HG03064 (cell line): ENCODE measurements at regions not wholly inside any gene's neighbourhood (a gene's known extent, or its start where the extent isn't known, plus 50 kb on each side); places are given as distances from the start of the nearest gene placed in this dataset.

Experiments used
- ATAC-seq: cut with Tn5 transposase; IDR thresholded peaks from one replicate; pipeline ENCODE4 v1.9.1; 2021; ENCODE audit warnings: low read depth; ENCODE audit not compliant: unreplicated experiment

DNA sequence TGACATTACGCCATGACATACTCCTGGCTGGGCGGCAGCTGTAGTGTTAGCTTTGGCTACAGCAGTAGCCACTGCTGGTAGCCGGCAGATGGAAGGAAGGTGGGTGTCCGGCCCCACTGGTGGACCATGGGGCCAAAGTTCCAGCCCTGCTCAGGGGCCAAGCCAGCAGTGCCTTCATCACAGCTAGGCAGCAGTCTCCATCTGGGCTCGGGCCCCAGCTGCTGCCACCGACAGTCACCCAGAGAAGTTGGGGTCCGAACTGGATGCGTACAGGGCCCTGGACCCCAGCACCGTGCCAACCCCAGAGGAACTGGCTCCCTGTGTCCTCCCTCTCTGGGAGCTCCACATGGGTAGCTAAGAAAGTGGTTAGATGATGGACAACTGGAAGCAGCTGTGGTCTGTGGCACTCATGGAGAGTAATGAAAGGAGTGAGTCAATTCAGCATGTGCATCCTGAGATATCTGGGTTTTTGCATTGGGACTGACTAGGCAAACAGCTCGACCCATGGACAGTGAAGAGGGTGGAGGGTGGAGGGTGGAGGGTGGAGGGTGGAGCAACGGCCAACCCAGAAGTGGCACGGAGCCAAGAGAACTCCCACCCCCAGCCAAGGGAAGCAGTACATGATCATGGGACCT is 366.6 kb upstream of the GRIA3 start:
- no peak for ATAC-seq

DNA sequence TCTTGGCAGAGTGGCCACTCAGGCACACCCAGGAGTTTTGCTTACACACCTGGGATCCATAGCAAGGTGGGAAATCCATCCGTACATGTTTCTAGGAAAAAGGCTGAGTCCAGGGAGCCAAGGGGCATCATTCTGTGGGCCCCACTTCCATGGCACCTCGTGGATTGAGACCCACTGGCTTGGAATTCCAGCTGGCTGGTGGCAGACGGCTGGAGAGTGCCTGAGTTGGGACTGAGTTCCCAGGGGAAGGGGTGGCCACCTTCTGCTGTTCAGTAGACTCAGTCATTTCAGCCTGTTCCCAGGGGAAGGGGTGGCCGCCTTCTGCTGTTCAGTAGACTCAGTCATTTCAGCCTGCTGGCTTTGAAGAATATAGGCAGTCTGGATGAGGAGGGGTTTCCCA is 366.0 kb upstream of the GRIA3 start:
- ATAC-seq, result no peak

DNA sequence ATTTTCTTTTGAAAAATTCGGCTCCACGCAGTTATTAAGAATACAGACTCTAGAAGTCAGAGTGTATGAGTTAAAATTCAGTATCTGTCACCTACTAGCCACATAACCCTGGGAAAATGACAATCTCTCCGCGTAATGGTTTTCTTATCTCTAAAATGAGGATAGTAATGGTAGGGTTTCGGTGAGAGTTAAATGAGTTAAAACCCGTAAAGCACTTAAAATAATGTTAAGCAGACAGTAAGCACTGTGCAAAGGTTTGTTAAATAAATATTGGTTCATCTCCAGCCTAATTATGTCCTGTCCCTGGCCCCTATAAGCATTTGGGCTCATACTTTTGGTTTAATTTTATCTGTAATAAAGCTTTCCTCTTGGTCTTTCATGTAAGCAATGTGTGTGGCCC is 350.8 kb upstream of the GRIA3 start:
- no peak for ATAC-seq

DNA sequence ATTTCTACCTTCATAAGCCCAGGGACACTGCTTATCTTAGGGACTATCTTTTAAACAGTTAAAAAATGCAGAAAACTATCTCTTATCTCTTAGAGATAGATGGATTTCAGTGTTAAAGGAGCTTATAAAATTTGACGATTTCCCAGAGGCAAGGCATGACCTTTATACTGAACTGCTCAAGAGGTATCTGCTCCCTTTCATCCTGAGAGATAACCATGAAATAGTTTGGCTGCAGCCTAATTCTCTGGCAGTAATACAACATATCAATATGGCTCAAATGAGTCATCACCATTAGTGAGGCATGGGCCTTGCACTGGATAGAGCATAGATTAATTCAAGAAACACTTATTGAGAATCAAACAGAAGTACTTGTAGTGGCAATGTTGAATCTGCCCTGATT is 348.2 kb upstream of the GRIA3 start:
- ATAC-seq, result no peak

DNA sequence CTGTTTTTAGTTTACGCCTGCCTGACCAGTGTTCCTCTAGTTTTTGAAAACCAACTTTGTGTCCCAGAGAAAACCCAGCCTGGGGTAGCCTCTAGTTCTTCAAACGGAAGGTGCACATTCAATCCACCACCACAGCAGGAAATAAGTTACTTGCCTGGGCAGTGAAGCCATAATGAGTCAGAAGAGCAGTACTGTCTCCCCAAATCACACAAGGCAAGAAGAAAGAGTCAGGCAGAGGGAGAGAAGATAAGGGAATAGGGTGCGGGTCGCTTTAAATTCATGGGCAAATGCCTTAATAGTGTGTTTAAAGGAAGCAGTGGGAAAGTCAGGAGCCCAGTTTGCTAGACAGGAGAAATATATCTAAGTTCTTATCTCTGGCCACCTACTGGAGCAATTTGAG is 333.8 kb upstream of the GRIA3 start:
- no peak for ATAC-seq

DNA sequence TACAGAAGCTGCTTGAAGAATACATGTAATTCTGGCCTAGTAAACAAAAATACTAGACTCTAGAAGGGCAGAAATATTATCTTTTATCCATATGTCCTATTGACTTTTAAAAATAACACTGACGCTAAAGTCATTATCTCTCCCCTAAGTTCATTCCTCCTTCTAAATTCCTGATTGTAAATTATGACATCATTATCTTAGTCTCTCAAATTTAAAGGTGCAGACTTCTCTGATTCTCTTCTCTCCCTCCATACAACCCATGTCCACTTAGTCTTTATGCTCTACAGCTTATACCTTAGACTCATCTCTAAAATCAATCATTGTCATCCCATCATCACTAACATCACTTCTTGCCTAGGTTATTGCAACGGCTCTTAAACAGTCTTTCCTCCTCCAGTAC is 327.9 kb upstream of the GRIA3 start:
- no peak for ATAC-seq

DNA sequence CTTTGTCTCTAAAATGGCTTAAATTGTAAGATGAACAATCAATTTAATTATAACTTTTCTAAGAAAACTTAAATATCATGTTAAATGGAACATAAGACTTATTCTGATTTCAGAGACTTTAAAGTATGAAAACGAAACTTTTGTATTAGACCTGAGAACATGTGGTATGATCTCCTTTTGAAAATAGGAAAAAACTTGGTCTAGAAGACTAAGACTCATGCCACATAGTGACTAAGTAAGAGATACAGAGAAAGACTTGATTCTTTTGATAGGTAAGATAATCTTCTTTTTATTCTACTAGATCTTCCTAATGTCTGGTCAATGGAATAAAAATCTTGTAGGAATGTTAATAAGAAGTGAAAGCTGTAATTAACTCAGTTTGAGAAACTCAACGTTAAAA is 326.3 kb upstream of the GRIA3 start:
- no peak for ATAC-seq

DNA sequence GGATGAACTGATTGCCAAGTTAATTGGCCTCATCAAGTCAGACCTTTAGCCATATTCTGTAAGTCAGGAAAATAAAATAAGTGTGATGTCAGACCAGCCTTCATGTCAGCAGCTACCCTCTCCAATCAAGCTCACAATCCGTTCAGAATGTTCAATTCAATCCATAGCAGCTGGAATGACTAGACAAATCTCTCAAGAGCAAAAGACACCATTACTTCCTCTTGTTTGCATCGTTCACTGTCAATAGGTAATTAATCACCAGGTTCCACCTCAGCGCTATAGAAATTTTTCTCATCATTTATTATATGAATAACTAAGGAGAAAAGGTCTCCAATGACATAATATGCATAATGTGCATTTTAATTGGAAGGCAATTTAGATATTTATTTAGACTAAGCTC is 321.0 kb upstream of the GRIA3 start:
- no peak for ATAC-seq

DNA sequence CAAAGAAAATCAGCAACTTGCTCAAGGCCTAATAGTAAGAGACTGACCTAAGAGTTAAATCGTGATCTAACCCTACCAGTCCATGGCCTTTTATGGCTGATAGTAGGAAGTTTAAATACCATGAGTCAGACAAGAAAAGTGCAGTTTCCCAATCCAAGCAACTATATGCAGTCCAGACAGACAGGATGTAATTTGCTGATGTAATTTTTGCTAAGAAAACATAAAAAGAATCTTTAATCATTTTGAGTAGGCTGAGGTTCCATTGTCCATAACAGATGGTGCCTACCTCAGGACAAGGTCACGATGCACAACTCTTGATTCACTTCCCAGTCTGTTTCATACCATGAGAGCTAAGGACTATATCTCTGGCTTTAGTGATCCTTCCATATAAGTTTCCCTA is 317.5 kb upstream of the GRIA3 start:
- ATAC-seq, result no peak

DNA sequence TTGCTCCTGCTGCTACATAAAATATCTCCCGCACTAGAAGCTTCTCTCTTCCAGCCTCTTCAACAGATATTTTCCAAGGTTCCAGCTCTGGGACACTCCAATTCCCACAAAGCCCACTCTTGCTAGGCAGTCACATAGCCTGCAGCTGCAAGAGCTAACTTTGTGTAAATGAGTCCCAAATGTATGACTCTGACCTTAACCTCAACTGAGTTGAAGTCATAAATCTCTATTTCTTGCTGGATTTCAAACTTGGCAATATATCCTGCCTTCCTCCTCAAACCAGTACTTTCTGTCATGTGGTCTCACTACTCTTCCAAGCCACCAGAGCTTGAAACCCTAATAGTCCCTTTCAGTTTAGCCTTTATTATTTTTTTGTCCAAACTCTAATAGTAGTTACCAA is 315.4 kb upstream of the GRIA3 start:
- no peak for ATAC-seq

DNA sequence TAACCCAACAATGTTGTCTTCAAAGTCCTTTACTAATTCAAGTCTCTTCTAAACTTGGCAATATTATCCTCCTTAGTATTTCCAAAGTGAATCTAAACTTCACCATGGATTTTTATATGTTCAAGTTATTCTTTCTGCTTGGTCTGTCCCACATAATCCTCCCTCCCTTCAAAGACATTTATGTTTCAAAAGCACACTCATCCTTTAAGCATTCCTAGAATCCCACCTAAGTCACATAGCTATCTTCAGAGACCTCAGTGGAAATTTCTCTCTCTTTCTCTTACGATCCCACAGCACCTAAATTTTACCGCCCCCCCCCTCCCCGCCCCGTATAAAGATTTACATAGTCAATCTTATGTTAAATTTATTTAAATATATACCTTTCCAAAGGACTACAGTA is 314.9 kb upstream of the GRIA3 start:
- ATAC-seq, result no peak

DNA sequence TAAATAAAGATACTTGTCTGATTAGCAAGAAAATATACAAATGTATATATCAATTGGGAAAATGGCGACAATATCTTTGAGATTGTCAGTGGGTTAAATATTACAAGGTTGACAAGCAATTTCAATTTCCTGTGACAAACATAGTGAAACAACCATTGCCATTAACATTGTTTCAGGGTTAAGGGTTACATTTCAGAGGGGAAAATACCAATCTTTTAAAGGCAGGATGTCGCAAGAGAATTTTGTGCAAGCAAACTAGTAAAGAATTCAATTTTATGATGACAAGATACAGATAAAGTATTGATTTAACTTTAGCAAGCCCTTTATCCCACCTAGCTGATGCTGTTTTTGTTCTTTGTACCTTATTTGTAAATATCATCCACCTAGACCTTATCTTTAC is 305.8 kb upstream of the GRIA3 start:
- ATAC-seq, result no peak

DNA sequence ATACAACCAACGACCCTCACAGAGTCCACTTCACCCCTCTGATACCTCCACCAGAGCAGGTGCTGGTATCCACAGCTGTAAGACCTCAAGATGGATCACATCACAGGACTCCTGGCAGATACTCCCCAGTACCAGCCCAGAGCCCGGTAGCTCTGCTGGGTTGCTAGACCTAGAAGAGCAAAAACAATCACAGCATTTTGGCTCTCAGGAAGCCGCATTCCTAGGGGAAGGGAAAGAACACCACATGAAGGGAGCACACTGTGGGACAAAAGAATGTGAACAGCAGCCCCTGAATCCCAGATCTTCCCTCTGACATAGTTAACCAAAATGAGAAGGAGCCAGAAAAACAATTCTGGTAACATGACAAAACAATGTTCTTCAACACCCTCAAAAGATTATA is 303.1 kb upstream of the GRIA3 start:
- ATAC-seq, result no peak

DNA sequence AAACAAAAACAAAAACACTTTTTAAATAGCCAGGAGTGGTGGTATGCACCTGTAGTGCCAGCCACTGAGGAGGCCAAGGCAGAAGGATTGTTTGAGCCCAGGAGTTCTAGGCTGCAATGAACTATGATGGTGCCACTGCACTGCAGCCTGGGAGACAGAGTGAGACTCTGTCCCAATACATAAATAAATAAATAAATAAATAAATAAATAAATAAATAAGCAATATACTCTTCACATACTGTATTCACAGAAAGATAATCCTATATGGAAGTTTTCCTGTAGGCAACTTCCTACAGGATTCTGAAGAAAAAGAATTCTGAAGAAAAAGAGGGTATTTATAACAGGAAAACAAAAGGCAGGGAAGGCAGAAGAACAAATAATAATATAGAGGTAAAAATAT is 293.3 kb upstream of the GRIA3 start:
- ATAC-seq, result no peak

DNA sequence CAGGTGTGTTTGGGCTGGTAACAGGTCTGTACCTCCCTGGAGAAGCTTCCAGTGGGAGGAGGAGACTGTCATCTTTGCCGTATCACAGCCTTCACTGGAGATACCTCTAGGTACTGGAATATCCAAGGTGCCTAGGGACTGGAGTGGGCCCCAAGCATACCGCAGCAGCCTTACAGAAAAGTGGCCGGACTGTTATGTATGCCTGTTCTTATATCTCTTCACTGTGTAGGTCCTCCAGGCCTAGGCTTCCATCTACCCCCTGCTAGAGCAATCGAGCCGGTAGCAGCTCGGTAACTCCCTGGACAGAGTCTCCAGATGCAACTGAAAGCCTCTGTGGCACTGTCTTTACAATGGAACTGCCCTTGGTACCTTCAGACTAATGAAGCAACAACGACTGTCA is 277.4 kb upstream of the GRIA3 start:
- ATAC-seq, result no peak

DNA sequence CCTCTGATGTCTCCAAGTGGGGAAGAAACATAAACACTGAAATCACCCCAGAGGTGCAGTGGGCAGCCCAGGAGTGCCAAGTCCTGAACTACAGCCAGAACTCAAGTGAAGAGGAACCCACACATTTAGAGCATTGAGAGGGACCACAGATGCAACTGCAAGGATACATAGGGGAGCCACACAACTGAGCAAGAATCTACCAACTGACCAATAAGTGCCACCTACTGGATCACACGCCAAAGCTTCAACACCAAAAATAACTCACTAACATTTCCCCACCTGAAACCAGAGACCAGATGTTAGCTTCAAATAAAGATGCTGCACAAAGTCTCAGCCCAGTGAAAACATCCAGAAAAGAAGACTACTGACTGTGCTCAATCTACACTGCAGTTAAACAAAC is 276.7 kb upstream of the GRIA3 start:
- ATAC-seq, result no peak

DNA sequence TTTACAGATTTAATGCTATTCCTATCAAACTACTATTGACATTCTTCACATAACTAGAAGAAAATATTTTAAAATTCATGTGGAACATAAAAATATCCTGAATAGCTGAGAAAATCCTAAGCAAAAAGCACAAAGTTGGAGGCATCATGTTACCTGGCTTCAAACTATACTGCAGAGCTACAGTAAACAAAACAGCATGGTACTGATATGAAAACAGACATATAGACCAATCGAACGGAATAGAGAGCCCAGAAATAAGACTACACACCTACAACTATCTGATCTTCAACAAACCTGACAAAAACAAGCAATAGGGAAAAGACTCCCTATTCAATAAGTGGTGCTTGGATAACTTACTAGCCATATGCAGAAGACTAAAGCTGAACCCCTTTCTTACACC is 273.4 kb upstream of the GRIA3 start:
- ATAC-seq, result no peak

DNA sequence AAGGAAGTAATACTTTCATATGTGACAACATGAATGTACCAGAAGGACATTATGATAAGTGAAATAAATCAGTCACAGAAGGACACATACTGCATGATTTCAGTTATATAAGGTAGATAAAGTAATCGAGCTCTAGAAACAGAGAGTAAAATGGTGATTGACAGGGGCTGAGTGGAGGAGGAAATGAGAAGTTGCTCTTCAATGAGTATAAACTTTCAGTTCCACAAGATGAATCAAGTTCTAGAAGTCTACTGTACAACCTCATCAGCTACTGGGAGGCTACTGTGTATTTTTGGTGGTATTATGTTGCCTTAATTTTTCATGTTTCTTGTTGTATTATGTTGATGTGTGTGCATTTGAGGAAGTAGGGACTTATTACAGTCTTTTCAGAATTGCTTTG is 270.9 kb upstream of the GRIA3 start:
- ATAC-seq, result no peak

DNA sequence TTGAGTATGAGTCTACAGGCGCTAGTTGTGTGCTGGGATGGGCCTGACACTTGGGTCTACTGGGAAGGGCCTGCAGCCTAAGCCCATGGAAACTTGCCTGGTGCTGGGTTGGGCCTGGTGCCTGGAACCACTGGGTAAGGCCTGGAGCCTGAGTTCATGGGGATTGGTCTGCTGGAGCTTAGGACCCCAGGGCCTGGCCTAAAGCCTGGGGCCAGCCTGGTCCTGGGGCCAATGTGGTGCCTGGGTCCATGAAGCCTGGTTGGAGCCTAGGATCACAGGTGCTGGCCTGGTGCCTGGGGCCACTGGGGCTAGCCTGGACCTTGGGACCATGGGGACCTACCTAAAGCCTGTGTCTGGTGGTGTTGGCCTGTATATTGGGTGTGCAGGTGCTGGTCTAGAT is 270.3 kb upstream of the GRIA3 start:
- no peak for ATAC-seq

DNA sequence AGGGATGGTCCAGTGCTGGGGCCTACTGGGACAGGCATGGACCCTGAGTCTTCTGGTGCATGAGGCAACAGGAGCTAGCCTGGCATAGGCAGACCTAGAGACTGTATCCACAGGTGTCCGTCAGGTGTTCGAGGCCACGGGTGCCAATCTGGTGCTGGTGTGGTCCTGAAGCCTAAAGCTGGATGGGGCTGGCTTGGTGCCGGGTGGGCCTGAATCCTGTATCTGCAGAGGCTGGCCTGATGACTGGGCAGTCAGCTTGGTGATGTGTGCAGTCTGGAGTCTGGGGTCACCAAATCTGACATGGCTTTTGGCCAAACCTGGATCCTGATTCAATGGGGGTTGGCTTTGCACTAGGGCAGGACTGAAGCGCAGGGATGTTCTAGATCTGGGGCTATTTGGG is 269.8 kb upstream of the GRIA3 start:
- no peak for ATAC-seq

DNA sequence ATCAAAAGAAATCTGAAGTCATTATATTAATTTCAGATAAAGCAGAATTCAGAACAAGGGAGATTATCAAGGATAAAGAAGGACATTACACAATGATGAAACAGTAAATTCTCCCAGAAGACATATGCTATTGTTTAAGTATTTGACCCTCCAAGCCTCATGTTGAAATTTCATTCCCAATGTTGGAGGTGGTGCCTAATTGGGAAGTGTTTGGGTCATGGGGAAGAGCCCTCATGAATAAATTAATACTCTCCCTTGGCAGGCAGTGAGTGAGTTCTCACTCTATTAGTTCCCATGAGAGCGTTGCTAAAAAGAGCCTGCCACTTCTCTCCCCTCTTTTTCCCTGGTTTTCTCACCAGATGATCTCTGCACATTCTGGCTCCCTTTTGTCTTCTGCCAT is 249.9 kb upstream of the GRIA3 start:
- ATAC-seq, result no peak

DNA sequence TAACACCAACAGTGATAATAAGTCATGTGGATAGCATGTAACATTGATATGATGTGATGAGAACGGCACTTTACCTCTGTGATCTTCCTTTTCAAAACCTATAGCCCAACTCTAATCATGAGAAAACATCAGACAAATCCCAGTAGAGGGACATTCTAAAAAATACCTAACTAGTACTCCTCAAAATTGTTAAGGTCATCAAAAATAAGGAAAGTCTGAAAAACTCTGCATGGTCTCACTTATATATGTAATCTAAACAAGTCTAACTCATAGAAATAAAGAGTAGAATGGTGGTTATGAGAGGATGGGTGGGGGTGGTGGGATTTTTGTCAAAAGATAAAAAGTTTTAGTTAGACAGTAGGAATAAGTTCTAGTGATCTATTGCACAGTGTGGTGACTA is 243.9 kb upstream of the GRIA3 start:
- ATAC-seq, result no peak

DNA sequence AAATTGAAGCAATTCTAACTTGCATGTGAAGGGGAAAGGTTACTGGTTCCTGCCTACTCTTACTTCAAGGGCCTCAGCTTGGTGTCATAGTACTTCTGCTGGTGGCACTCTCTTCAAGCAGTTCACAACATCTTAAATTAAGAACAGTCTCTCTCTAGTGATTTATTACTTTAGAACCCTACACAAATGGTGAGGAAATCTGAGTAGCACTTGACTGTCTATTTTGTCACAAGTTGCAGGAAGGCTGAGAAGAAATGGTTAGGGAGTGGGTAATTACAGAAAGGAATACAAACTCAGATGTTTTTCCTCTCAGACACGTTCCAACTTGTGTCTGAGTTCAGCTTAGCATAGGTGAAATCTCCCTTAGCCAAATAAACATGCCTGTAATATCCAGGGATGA is 242.3 kb upstream of the GRIA3 start:
- ATAC-seq, result no peak
